HCT116 (cell line): ENCODE measurements at regions not wholly inside any gene's neighbourhood (a gene's known extent, or its start where the extent isn't known, plus 50 kb on each side); places are given as distances from the start of the nearest gene placed in this dataset.

Experiments
- ATAC-seq: fragments of 200-7000 bp; cut with Tn5 transposase; 2 replicates; pipeline ENCODE4 v1.9.1; 2020; ENCODE audit warnings: mild to moderate bottlenecking, moderate library complexity
- BruUV-seq: library from RNA; stranded (reverse); fragments of 400-500 nt; replicated peaks from 2 replicates; lab custom pipeline; 2021; lab: Mats Ljungman, UMichigan
- CTCF ChIA-PET: fragments of 300-600 bp; sonication (Branson Sonifier 250); formaldehyde crosslinking; loops from one replicate; lab custom pipeline; 2021; ENCODE audit warnings: antibody characterized with exemption; lab: Charles Lee
- POLR2A ChIA-PET: fragments of 300-600, 350-600 bp; sonication (Branson Sonifier 250); formaldehyde crosslinking; loops from one replicate; lab custom pipeline; 2021; ENCODE audit warnings: antibody characterized with exemption; lab: Charles Lee
- RAD21 ChIA-PET, 2 experiments: fragments of 300-600 bp; sonication (Branson Sonifier 250); formaldehyde crosslinking; loops; one replicate each; lab custom pipeline; 2023; ENCODE audit warnings: low total read pairs in 2 of 2; ENCODE audit not compliant: uncharacterized antibody in 2 of 2, unreplicated experiment in 2 of 2, low non-redundant PET in 1 of 2; lab: Charles Lee
- DNase-seq: peaks from one replicate; pipeline ENCODE4 v3.0.0-alpha.2; 2010; ENCODE audit warnings: low read depth, low spot score
- H2AFZ ChIP-seq: fragments of 200-600 bp; shearing (Covaris generic), sonication (generic); 2 replicates; pipeline ENCODE4 v1.6.1; 2017; ENCODE audit warnings: low read depth, mixed run types, mixed read lengths, antibody characterized with exemption, low read length; ENCODE audit not compliant: poor library complexity, severe bottlenecking
- H3K27ac ChIP-seq: 2 replicates; pipeline ENCODE4 v1.5.1; 2012; ENCODE audit warnings: low read depth, low read length
- H3K27me3 ChIP-seq: fragments of 200-600 bp; sonication (generic); 2 replicates; pipeline ENCODE4 v1.6.1; 2016; ENCODE audit warnings: mixed run types, low read length, mixed read lengths; ENCODE audit not compliant: insufficient read depth
- H3K36me3 ChIP-seq, 2 experiments: fragments of 200-500 bp in 1 of 2; fragments of 200-600 bp in 1 of 2; sonication (Bioruptor generic) in 1 of 2; sonication (generic) in 1 of 2; 2 replicates each; pipeline versions ENCODE4 v1.5.1 to v1.6.1; 2014 to 2016; ENCODE audit warnings: low read length in 2 of 2, inconsistent platforms in 1 of 2, mixed read lengths in 1 of 2, mixed run types in 1 of 2; ENCODE audit not compliant: insufficient read depth in 2 of 2, control insufficient read depth in 1 of 2
- H3K4me1 ChIP-seq, 2 experiments: fragments of 200-600 bp in 1 of 2; sonication (generic) in 1 of 2; 2 replicates each; pipeline versions ENCODE4 v1.5.1 to v1.6.1; 2012 to 2017; ENCODE audit warnings: low read length in 2 of 2, inconsistent platforms in 1 of 2, mild to moderate bottlenecking in 1 of 2, mixed read lengths in 1 of 2, mixed run types in 1 of 2, moderate library complexity in 1 of 2; ENCODE audit not compliant: insufficient read depth in 2 of 2, control insufficient read depth in 1 of 2
- H3K4me2 ChIP-seq: fragments of 200-600 bp; sonication (generic); 2 replicates; pipeline ENCODE4 v1.6.1; 2017; ENCODE audit warnings: mixed run types, low read length, mixed read lengths
- H3K4me3 ChIP-seq, 2 experiments: fragments of 200-600 bp in 1 of 2; sonication (generic) in 1 of 2; replicated peaks in 1 of 2; 2 replicates each; pipeline ENCODE4 v1.5.1; 2011 to 2016; ENCODE audit warnings: low read length in 2 of 2, control low read depth in 1 of 2, low read depth in 1 of 2, mild to moderate bottlenecking in 1 of 2, mixed read lengths in 1 of 2, mixed run types in 1 of 2
- H3K79me2 ChIP-seq: fragments of 200-600 bp; sonication (generic); 2 replicates; pipeline ENCODE4 v1.6.1; 2017; ENCODE audit warnings: mild to moderate bottlenecking, mixed run types, low read length, moderate library complexity, mixed read lengths; ENCODE audit not compliant: insufficient read depth
- H3K9ac ChIP-seq: fragments of 200-600 bp; sonication (generic); 2 replicates; pipeline ENCODE4 v1.6.1; 2016; ENCODE audit warnings: low read length, mixed read lengths
- H3K9me2 ChIP-seq: fragments of 200-600 bp; sonication (generic), shearing (Covaris generic); 2 replicates; pipeline ENCODE4 v1.6.1; 2017; ENCODE audit warnings: mixed run types, mild to moderate bottlenecking, moderate library complexity; ENCODE audit not compliant: insufficient read depth
- H3K9me3 ChIP-seq, 2 experiments: fragments of 200-500 bp in 1 of 2; fragments of 200-600 bp in 1 of 2; sonication (Bioruptor generic) in 1 of 2; sonication (generic) in 1 of 2; 2 replicates each; pipeline ENCODE4 v1.6.1; 2014 to 2017; ENCODE audit warnings: low read length in 2 of 2, mixed read lengths in 2 of 2, inconsistent platforms in 1 of 2, low read depth in 1 of 2, mild to moderate bottlenecking in 1 of 2, mixed run types in 1 of 2, moderate library complexity in 1 of 2; ENCODE audit not compliant: control insufficient read depth in 1 of 2, insufficient read depth in 1 of 2
- H4K20me1 ChIP-seq: fragments of 200-600 bp; sonication (generic), shearing (Covaris generic); 2 replicates; pipeline ENCODE4 v1.6.1; 2017; ENCODE audit warnings: mixed run types, mild to moderate bottlenecking, moderate library complexity; ENCODE audit not compliant: insufficient read depth
- ATF3 ChIP-seq: IDR thresholded peaks from 2 replicates; pipeline ENCODE4 v1.6.1; 2012
- CEBPB ChIP-seq: IDR thresholded peaks from 2 replicates; pipeline ENCODE4 v1.6.1; 2012; ENCODE audit warnings: low read depth
- EGR1 ChIP-seq: IDR thresholded peaks from 2 replicates; pipeline ENCODE4 v1.6.1; 2012; ENCODE audit warnings: low read depth
- ELF1 ChIP-seq: IDR thresholded peaks from 2 replicates; pipeline ENCODE4 v1.6.1; 2012; ENCODE audit warnings: low read depth, borderline replicate concordance
- MAX ChIP-seq: IDR thresholded peaks from 2 replicates; pipeline ENCODE4 v1.6.1; 2012
- POLR2A ChIP-seq: IDR thresholded peaks from 2 replicates; pipeline ENCODE4 v1.7.0; 2011; ENCODE audit warnings: borderline replicate concordance; ENCODE audit not compliant: insufficient read depth, insufficient read length; ENCODE audit errors: extremely low read depth
- POLR2AphosphoS5 ChIP-seq: IDR thresholded peaks from 2 replicates; pipeline ENCODE4 v1.6.1; 2011; ENCODE audit warnings: mild to moderate bottlenecking, low read depth, low read length, moderate library complexity
- RAD21 ChIP-seq: IDR thresholded peaks from 2 replicates; pipeline ENCODE4 v1.6.1; 2012; ENCODE audit warnings: low read depth, mild to moderate bottlenecking
- SIN3A ChIP-seq: IDR thresholded peaks from 2 replicates; pipeline ENCODE4 v1.6.1; 2012; ENCODE audit warnings: low read depth
- SP1 ChIP-seq: IDR thresholded peaks from 2 replicates; pipeline ENCODE4 v1.6.1; 2012; ENCODE audit warnings: low read depth
- TCF7L2 ChIP-seq: IDR thresholded peaks from 2 replicates; pipeline ENCODE4 v1.7.0; 2011; ENCODE audit warnings: borderline replicate concordance, inconsistent platforms; ENCODE audit not compliant: insufficient read depth, insufficient read length; ENCODE audit errors: extremely low read depth
- ZFX ChIP-seq: fragments of 450-650 bp; IDR thresholded peaks from 2 replicates; pipeline ENCODE4 v1.6.1; 2017
- intact Hi-C: fragments of 100-400 bp; cut with micrococcal nuclease; formaldehyde crosslinking; loops from 2 replicates; pipeline ENCODE4 v1.10.0; 2022

GRCh38 chrX:44451056-44451455 lies 91.6 kb downstream of the FUNDC1 start:
- intact Hi-C loops: no loop called here

GRCh38 chrX:44447214-44447613 lies 95.4 kb downstream of the FUNDC1 start:
- Histone ChIP-seq H4K20me1 (no peaks in the 10 kb centered on the region), H3K27me3 (no peaks in the 10 kb centered on the region), H3K9me2 (no peaks in the 10 kb centered on the region), H3K4me2 (no peak overlapping the region), H3K4me3 (no peak overlapping the region), H3K79me2 (no peaks in the 10 kb centered on the region), H2AFZ (no peak overlapping the region), H3K4me1 (no peaks in the 10 kb centered on the region), H3K9me3 (no peaks in the 10 kb centered on the region), H3K27ac (no peak overlapping the region), H3K36me3 (no peaks in the 10 kb centered on the region), H3K9ac (no peak overlapping the region)
- DNase-seq (no peak), ATAC-seq (no peak)
- TF ChIP-seq POLR2A (no peak), POLR2AphosphoS5 (no peak), SP1 (no peak)
- intact Hi-C loops: no loop called here
- BruUV-seq: no TSS peak
- ChIA-PET RAD21 (no interaction called here), POLR2A (no interaction called here), CTCF (no interaction called here)

More at GRCh38 chrX:44451056-44451455, 91.6 kb downstream of the FUNDC1 start:
- no peaks in the 10 kb centered on the region for H3K9me2 ChIP-seq
- TF ChIP-seq CEBPB (no peak), ELF1 (no peak), EGR1 (no peak), MAX (no peak), SIN3A (no peak), POLR2AphosphoS5 (no peak), ATF3 (no peak), TCF7L2 (no peak), SP1 (no peak), RAD21 (no peak), ZFX (no peak)
- TF ChIP-seq, all 23 proteins: peak for 0
- Histone ChIP-seq H3K4me3 (no peak overlapping the region), H3K4me1 (no peaks in the 10 kb centered on the region), H4K20me1 (no peaks in the 10 kb centered on the region), H3K27me3 (no peaks in the 10 kb centered on the region), H3K4me2 (no peak overlapping the region), H3K36me3 (no peaks in the 10 kb centered on the region), H3K9me3 (no peaks in the 10 kb centered on the region), H2AFZ (no peak overlapping the region), H3K9ac (no peak overlapping the region), H3K27ac (no peak overlapping the region), H3K79me2 (no peaks in the 10 kb centered on the region)
- ATAC-seq: no peak
- no peak for DNase-seq
- RAD21 ChIA-PET: no interaction called here
- BruUV-seq: no TSS peak
- CTCF ChIA-PET: no interaction called here
- POLR2A ChIA-PET: no interaction called here
